NCI-H510A treated with DMSO at 0.1 percent for 48 hours (cell line): ENCODE measurements at regions not wholly inside any gene's neighbourhood (a gene's known extent, or its start where the extent isn't known, plus 50 kb on each side); places are given as distances from the start of the nearest gene placed in this dataset.
"Not testable (repeated sequence)": the region's sequence is repeated elsewhere in the genome, so short reads cannot be mapped to it uniquely, and the experiment has no call there.

ENCODE experiments used
- DNase-seq: peaks from one replicate; lab custom pipeline; 2025; lab: John Stamatoyannopoulos, UW

- no peak for DNase-seq
Observed at GRCh38 chr2:5150871-5151270, 541.3 kb upstream of the SOX11 start.

GRCh38 chr2:5164776-5165525 lies 527.2 kb upstream of the SOX11 start:
- no peak for DNase-seq

- DNase-seq = no peak
Observed at GRCh38 chr2:5172923-5173322, 519.3 kb upstream of the SOX11 start.

- no peak for DNase-seq
Observed at GRCh38 chr2:5173876-5174535, 518.2 kb upstream of the SOX11 start.

- no peak for DNase-seq
Observed at GRCh38 chr2:5175231-5175630, 517.0 kb upstream of the SOX11 start.

GRCh38 chr2:5176764-5177163 lies 515.4 kb upstream of the SOX11 start:
- no peak for DNase-seq

- DNase-seq = no peak
Observed at GRCh38 chr2:5183031-5183430, 509.2 kb upstream of the SOX11 start.

GRCh38 chr2:5187283-5187682 lies 504.9 kb upstream of the SOX11 start:
- DNase-seq = no peak

GRCh38 chr2:5188636-5189035 lies 503.5 kb upstream of the SOX11 start:
- no peak for DNase-seq

- peak; percentile 66 for DNase-seq
Observed at GRCh38 chr2:5190023-5190422, 502.2 kb upstream of the SOX11 start.

GRCh38 chr2:5195636-5196035 lies 496.5 kb upstream of the SOX11 start:
- DNase-seq = peak; percentile 77

GRCh38 chr2:5203134-5203755 lies 488.9 kb upstream of the SOX11 start:
- peak; percentile 40 for DNase-seq

GRCh38 chr2:5206742-5207141 lies 485.4 kb upstream of the SOX11 start:
- DNase-seq = not testable (repeated sequence)

- no peak for DNase-seq
Observed at GRCh38 chr2:5215989-5216607, 476.1 kb upstream of the SOX11 start.

- DNase-seq = no peak
Observed at GRCh38 chr2:5227062-5227699, 465.0 kb upstream of the SOX11 start.

GRCh38 chr2:5229574-5229973 lies 462.6 kb upstream of the SOX11 start:
- no peak for DNase-seq

GRCh38 chr2:5230444-5230843 lies 461.7 kb upstream of the SOX11 start:
- DNase-seq = no peak

GRCh38 chr2:5230855-5231254 lies 461.3 kb upstream of the SOX11 start:
- DNase-seq = no peak

- no peak for DNase-seq
Observed at GRCh38 chr2:5231287-5231686, 460.9 kb upstream of the SOX11 start.

- DNase-seq = no peak
Observed at GRCh38 chr2:5234563-5234962, 457.6 kb upstream of the SOX11 start.

GRCh38 chr2:5235701-5236100 lies 456.5 kb upstream of the SOX11 start:
- no peak for DNase-seq

GRCh38 chr2:5236249-5236648 lies 455.9 kb upstream of the SOX11 start:
- DNase-seq = no peak
